GM12865 (cell line): ENCODE measurements at regions not wholly inside any gene's neighbourhood (a gene's known extent, or its start where the extent isn't known, plus 50 kb on each side); places are given as distances from the start of the nearest gene placed in this dataset.

Source experiments
- DNase-seq: peaks from one replicate; pipeline ENCODE4 v3.0.0; 2010; ENCODE audit warnings: low read depth
- H3K4me3 ChIP-seq: 2 replicates; pipeline ENCODE4 v1.5.1; 2011; ENCODE audit warnings: mild to moderate bottlenecking, low read depth, low read length, control low read depth
- TF ChIP-seq, protein P1 (sequence below): IDR thresholded peaks from 2 replicates; pipeline ENCODE4 v1.5.1; 2011; ENCODE audit warnings: low read length, control low read depth, low read depth, inconsistent platforms; ENCODE audit not compliant: insufficient read depth; ENCODE audit errors: missing control alignments

DNA sequence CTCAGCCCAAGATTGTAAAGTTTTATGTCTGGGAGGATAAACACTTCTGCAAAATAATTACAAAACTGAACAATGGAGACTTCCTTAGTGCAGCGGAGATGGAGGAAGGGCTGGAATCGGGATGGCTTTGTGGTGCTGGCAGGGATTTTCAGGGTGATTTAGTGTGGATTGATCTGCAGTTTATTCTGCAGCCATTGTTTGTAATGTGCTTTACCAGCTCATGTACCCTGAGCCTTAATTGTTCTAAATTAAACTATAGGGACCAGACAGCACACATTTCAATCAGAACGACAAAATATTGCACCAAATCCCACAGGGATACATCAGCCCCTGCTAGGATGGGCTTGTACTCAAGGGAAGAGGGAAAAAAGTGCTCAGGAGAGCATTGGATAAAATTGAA is 103.2 kb upstream of the ONECUT1 start:
- no peak overlapping the region for H3K4me3 ChIP-seq
- TF ChIP-seq, protein P1, sequence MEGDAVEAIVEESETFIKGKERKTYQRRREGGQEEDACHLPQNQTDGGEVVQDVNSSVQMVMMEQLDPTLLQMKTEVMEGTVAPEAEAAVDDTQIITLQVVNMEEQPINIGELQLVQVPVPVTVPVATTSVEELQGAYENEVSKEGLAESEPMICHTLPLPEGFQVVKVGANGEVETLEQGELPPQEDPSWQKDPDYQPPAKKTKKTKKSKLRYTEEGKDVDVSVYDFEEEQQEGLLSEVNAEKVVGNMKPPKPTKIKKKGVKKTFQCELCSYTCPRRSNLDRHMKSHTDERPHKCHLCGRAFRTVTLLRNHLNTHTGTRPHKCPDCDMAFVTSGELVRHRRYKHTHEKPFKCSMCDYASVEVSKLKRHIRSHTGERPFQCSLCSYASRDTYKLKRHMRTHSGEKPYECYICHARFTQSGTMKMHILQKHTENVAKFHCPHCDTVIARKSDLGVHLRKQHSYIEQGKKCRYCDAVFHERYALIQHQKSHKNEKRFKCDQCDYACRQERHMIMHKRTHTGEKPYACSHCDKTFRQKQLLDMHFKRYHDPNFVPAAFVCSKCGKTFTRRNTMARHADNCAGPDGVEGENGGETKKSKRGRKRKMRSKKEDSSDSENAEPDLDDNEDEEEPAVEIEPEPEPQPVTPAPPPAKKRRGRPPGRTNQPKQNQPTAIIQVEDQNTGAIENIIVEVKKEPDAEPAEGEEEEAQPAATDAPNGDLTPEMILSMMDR = no peak
- DNase-seq = no peak

DNA sequence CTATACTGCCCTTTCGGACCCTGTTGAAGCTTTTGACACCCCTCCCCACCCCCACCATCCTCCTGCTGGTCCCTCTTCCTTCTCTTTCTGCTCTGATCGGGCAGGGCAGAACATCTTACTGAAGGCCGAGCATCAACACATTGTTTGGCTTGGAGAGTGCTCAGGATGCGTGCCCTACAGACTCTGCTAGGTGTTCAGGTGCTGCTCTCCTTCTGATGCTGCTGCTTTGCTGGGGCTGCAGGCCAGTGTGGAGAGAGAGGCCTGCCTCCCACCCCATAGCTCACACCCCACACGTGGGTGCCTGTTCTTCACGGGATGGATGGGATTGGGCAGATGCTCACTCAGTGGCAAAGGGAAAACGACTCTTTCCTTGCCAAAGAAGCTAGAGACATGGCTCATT is 89.8 kb upstream of the ONECUT1 start:
- no peak for DNase-seq
- TF ChIP-seq, protein P1 = no peak
- H3K4me3 ChIP-seq = no peak overlapping the region

DNA sequence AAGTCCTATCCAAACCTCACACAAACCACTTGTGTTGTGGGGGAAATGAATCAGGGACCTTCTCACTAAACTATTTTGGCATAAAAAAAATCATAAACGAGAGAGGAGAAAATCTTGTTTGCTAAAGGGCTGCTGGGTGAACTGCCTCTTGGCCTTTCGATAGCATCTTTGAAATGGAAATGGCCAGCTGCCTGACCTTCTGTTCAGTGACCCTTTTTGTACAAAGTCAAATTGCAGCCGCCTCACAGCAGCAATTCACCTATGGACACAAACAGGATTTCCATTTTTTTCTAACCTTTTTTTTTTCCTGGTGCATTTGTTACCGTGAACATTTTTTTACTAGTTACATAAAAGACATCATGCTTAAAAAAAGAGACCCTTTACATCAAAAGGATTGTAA is 89.0 kb upstream of the ONECUT1 start:
- no peak for DNase-seq
- TF ChIP-seq, protein P1 = no peak
- H3K4me3 ChIP-seq = no peak overlapping the region

DNA sequence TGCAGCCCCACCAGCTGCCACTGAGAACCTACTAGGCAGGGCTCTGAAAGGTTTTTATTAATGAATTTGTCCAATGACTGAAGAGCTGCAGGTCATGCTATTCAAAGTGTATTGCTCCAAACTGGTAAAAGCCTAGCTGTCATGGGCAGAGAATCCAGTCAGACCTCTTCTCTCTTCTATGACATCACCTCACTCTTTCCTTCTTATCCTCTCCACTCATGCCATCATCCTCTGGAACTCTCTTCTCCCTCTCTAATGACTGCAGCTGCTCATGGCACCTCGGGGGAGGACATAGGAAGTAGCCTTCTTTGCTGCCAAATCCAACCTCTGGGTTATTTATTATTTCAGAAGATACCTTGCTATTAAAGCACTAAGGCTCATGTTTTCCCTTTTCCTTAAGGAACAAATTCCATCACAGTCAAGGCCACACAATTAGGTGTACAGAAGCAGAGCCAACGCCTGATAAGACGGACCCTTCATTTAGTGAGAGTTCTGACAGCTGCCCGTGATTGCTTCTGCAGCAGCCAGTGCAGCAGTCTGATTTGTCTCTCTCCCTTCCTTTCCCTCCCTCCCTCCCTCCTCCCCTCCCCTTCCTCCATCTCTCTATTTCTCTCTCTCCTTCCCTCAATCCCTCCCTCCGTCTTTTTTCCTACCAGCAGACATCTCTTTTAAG is 87.0 kb upstream of the ONECUT1 start:
- TF ChIP-seq, protein P1 = no peak
- no peak for DNase-seq
- H3K4me3 ChIP-seq = no peak overlapping the region

DNA sequence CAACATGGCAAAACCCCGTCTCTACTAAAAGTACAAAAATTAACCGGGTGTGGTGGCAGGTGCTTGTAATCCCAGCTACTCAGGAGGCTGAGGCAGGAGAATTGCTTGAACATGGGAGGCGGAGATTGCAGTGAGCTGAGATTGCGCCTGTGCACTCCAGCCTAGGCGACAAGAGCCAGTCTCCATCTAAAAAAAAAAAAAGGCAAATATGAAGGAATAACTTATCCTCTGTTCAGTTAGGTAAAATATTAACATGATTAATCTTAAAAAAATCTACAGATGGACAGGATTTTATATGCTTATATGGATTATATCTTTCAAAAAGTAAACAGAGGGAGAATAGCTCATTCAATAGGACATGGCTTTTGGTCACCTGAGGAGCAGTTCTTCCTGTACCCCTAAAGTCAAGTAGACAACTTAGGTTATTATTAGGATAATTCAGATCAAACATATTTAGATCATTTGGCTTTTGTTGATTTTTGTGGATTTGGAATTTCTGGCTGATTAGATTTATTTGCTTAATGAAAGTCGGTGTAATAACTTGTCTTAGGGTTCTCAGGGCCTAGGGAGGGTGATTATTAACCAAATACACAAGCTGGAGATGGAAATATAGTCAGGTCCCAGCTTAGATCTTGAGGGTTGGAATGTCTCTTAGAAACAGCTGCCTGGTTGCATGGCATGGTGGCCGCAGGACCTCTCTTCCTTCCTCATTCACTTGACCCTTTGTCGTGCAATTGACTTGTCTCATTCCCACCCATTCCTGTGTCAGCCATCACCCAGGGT is 82.1 kb upstream of the ONECUT1 start:
- TF ChIP-seq, protein P1 = no peak
- no peak for DNase-seq
- no peak overlapping the region for H3K4me3 ChIP-seq

DNA sequence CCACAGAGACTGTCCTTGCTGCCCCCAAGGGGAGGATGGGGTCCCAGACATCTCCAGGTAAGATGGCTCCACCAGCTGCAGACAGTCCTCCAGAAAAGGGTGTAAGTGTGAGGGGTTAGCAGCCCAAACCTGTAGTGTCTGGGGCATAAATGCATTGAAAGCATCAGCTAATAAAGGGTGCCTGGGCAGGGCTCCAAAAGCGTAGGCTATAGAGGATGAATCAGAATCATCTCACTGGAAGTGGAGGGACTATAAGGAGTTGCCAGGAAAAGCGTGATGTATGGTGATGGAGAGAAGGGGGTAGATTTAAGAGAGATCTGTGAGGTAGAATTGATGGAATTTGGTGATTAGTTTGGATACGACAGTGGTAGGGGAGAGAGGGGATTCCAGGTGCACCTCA is 79.9 kb upstream of the ONECUT1 start:
- no peak overlapping the region for H3K4me3 ChIP-seq
- no peak for DNase-seq
- TF ChIP-seq, protein P1 = no peak
